AML-193 (cell line): ENCODE measurements at regions not wholly inside any gene's neighbourhood (a gene's known extent, or its start where the extent isn't known, plus 50 kb on each side); places are given as distances from the start of the nearest gene placed in this dataset.

ENCODE experiments used
- DNase-seq, 2 experiments: peaks; one replicate each; lab custom pipeline; 2025; lab: John Stamatoyannopoulos, UW

- no peak for DNase-seq
Observed at GRCh38 chr6:153625089-153625488, 414.0 kb upstream of the OPRM1 start.

GRCh38 chr6:153624528-153624927 is 414.5 kb upstream of the OPRM1 start:
- no peak for DNase-seq

GRCh38 chr6:153623496-153623895 is 415.5 kb upstream of the OPRM1 start:
- DNase-seq = no peak

- no peak for DNase-seq
Observed at GRCh38 chr6:153621491-153621890, 417.5 kb upstream of the OPRM1 start.

GRCh38 chr6:153621070-153621469 is 418.0 kb upstream of the OPRM1 start:
- DNase-seq = no peak

- DNase-seq = no peak
Observed at GRCh38 chr6:153618371-153619322, 420.4 kb upstream of the OPRM1 start.

GRCh38 chr6:153616506-153616905 is 422.5 kb upstream of the OPRM1 start:
- DNase-seq = no peak

GRCh38 chr6:153613719-153614455 is 425.2 kb upstream of the OPRM1 start:
- DNase-seq = no peak

GRCh38 chr6:153602401-153602800 is 436.6 kb upstream of the OPRM1 start:
- no peak for DNase-seq

GRCh38 chr6:153599901-153600300 is 439.1 kb upstream of the OPRM1 start:
- DNase-seq = no peak

GRCh38 chr6:153595903-153596302 is 443.1 kb upstream of the OPRM1 start:
- no peak for DNase-seq

- DNase-seq = no peak
Observed at GRCh38 chr6:153594871-153595270, 444.2 kb upstream of the OPRM1 start.

GRCh38 chr6:153591159-153591558 is 447.9 kb upstream of the OPRM1 start:
- DNase-seq = no peak

- DNase-seq = no peak
Observed at GRCh38 chr6:153590411-153590810, 448.6 kb upstream of the OPRM1 start.

GRCh38 chr6:153588330-153588729 is 450.7 kb upstream of the OPRM1 start:
- no peak for DNase-seq

GRCh38 chr6:153583685-153584084 is 452.6 kb upstream of the RGS17 start:
- DNase-seq = no peak

- no peak for DNase-seq
Observed at GRCh38 chr6:153580776-153581175, 449.7 kb upstream of the RGS17 start.

- no peak for DNase-seq
Observed at GRCh38 chr6:153575528-153575927, 444.4 kb upstream of the RGS17 start.

GRCh38 chr6:153574231-153574630 is 443.1 kb upstream of the RGS17 start:
- no peak for DNase-seq

GRCh38 chr6:153572371-153572770 is 441.3 kb upstream of the RGS17 start:
- DNase-seq = no peak

- DNase-seq = no peak
Observed at GRCh38 chr6:153568628-153569027, 437.5 kb upstream of the RGS17 start.

GRCh38 chr6:153564803-153565202 is 433.7 kb upstream of the RGS17 start:
- DNase-seq = no peak

GRCh38 chr6:153563001-153563400 is 431.9 kb upstream of the RGS17 start:
- DNase-seq = no peak
